Activated CD8-positive, alpha-beta memory T cell treated with anti-CD3 and anti-CD28 coated beads for 24 hours (primary cell): ENCODE measurements at regions not wholly inside any gene's neighbourhood (a gene's known extent, or its start where the extent isn't known, plus 50 kb on each side); places are given as distances from the start of the nearest gene placed in this dataset.
"Not testable (repeated sequence)": the region's sequence is repeated elsewhere in the genome, so short reads cannot be mapped to it uniquely, and the experiment has no call there.

ENCODE experiments used
- DNase-seq: peaks from one replicate; pipeline ENCODE4 v3.0.0-alpha.2; 2020

- not testable (repeated sequence) for DNase-seq
These were observed 726.1 kb upstream of the TPTE start for GRCh38 chr21:9795291-9795690.

- not testable (repeated sequence) for DNase-seq
These were observed 725.1 kb upstream of the TPTE start for GRCh38 chr21:9796293-9796692.

- not testable (repeated sequence) for DNase-seq
These were observed 713.7 kb upstream of the TPTE start for GRCh38 chr21:9807675-9808074.

GRCh38 chr21:9811223-9812004 lies 710.0 kb upstream of the TPTE start:
- not testable (repeated sequence) for DNase-seq

- not testable (repeated sequence) for DNase-seq
These were observed 708.9 kb upstream of the TPTE start for GRCh38 chr21:9812507-9812906.

GRCh38 chr21:9813894-9814814 lies 707.2 kb upstream of the TPTE start:
- DNase-seq, result not testable (repeated sequence)

GRCh38 chr21:9815181-9815789 lies 706.1 kb upstream of the TPTE start:
- not testable (repeated sequence) for DNase-seq

GRCh38 chr21:9816734-9817334 lies 704.5 kb upstream of the TPTE start:
- not testable (repeated sequence) for DNase-seq

GRCh38 chr21:9817841-9818441 lies 703.4 kb upstream of the TPTE start:
- DNase-seq, result not testable (repeated sequence)

GRCh38 chr21:9819549-9820192 lies 701.7 kb upstream of the TPTE start:
- not testable (repeated sequence) for DNase-seq

- DNase-seq, result peak; percentile 53
These were observed 700.8 kb upstream of the TPTE start for GRCh38 chr21:9820579-9820978.

- peak; percentile 50 for DNase-seq
These were observed 699.9 kb upstream of the TPTE start for GRCh38 chr21:9821472-9821871.

GRCh38 chr21:9822093-9822820 lies 699.1 kb upstream of the TPTE start:
- DNase-seq, result peak; percentile 49

GRCh38 chr21:9823197-9824157 lies 697.9 kb upstream of the TPTE start:
- peak; percentile 70 for DNase-seq

- DNase-seq, result not testable (repeated sequence)
These were observed 690.6 kb upstream of the TPTE start for GRCh38 chr21:9830801-9831200.

- DNase-seq, result not testable (repeated sequence)
These were observed 688.6 kb upstream of the TPTE start for GRCh38 chr21:9832751-9833150.

GRCh38 chr21:9836547-9836946 lies 684.8 kb upstream of the TPTE start:
- DNase-seq, result not testable (repeated sequence)

- not testable (repeated sequence) for DNase-seq
These were observed 684.4 kb upstream of the TPTE start for GRCh38 chr21:9837001-9837400.

GRCh38 chr21:9837526-9837925 lies 683.9 kb upstream of the TPTE start:
- not testable (repeated sequence) for DNase-seq
